ENCODE measurements at regions not wholly inside any gene's neighbourhood (a gene's known extent, or its start where the extent isn't known, plus 50 kb on each side); places are given as distances from the start of the nearest gene placed in this dataset.
A peak's percentile ranks its signal among the peaks of the same experiment; 100 is the strongest.

GRCh38 chr9:23615569-23615968 lies 210.5 kb downstream of the ELAVL2 start (continued):
- TF ChIP-seq AEBP2 (tag by site-specific recombination; IDR thresholded peaks at IDR 0.05; ENCODE audit: borderline replicate concordance) (no peak), ZNF175 (tag by site-specific recombination; IDR thresholded peaks at IDR 0.05) (no peak), ZNF211 (tag by site-specific recombination; IDR thresholded peaks at IDR 0.05; ENCODE audit: low read depth) (no peak), PRDM4 (tag by site-specific recombination; IDR thresholded peaks at IDR 0.05) (no peak), INSM2 (tag by site-specific recombination; IDR thresholded peaks at IDR 0.05) (no peak), ZNF548 (tag by site-specific recombination; IDR thresholded peaks at IDR 0.05) (no peak), ZFP37 (tag by site-specific recombination; IDR thresholded peaks at IDR 0.05) (no peak), GLIS1 (tag by site-specific recombination; IDR thresholded peaks at IDR 0.05) (no peak), ZNF600 (tag by site-specific recombination; IDR thresholded peaks at IDR 0.05) (no peak), ZNF473 (tag by site-specific recombination; IDR thresholded peaks at IDR 0.05) (no peak), ZNF433 (tag by site-specific recombination; IDR thresholded peaks at IDR 0.05; ENCODE audit: low read depth) (no peak), ZNF2 (tag by site-specific recombination; IDR thresholded peaks at IDR 0.05) (no peak), ZNF544 (tag by site-specific recombination; IDR thresholded peaks at IDR 0.05) (no peak)

- H3K27ac ChIP-seq (ENCODE audit: extremely low read depth, low read depth, low read length), result no peak overlapping the region
- POLR2A ChIA-PET, result no interaction called here
- no peak for TF ChIP-seq ZNF473 (tag by site-specific recombination; IDR thresholded peaks at IDR 0.05)
Measured at GRCh38 chr9:23621188-23621587, 204.9 kb downstream of the ELAVL2 start.

GRCh38 chr9:23621924-23622323 lies 204.1 kb downstream of the ELAVL2 start:
- ChIA-PET CTCF (interaction anchor here (1.2 kb wide), 1 partner anchor 498 kb away, joined by 3 read pairs; no protein-coding TSS in a partner anchor), POLR2A (no interaction called here)
- no peak overlapping the region for H3K27ac ChIP-seq (ENCODE audit: extremely low read depth, low read depth, low read length)
- 0 out of 2 replicates have a peak, but pooled peaks have one; percentile 20 for TF ChIP-seq EGR2 (tag by site-specific recombination; IDR thresholded peaks at IDR 0.05; ENCODE audit: low read depth)
- TF ChIP-seq ZNF362 (tag by site-specific recombination; IDR thresholded peaks at IDR 0.05), result no peak
- TF ChIP-seq ZNF544 (tag by site-specific recombination; IDR thresholded peaks at IDR 0.05), result no peak
- TF ChIP-seq ZFP37 (tag by site-specific recombination; IDR thresholded peaks at IDR 0.05), result no peak
- no peak for TF ChIP-seq ZNF521 (tag by site-specific recombination; IDR thresholded peaks at IDR 0.05)
- no peak for TF ChIP-seq ZNF404 (tag by site-specific recombination; IDR thresholded peaks at IDR 0.05)
- TF ChIP-seq ZFP41 (tag by site-specific recombination; IDR thresholded peaks at IDR 0.05; ENCODE audit: borderline replicate concordance), result no peak
- TF ChIP-seq ZNF280C (tag by site-specific recombination; IDR thresholded peaks at IDR 0.05), result no peak
- no peak for TF ChIP-seq ZNF558 (tag by site-specific recombination; IDR thresholded peaks at IDR 0.05)
- no peak for TF ChIP-seq ZNF174 (tag by site-specific recombination; IDR thresholded peaks at IDR 0.05)
- 0 out of 2 replicates have a peak, but pooled peaks have one; percentile 15 for TF ChIP-seq ZFHX2 (tag by site-specific recombination; conservative IDR thresholded peaks at IDR 0.05)

More at GRCh38 chr9:23621188-23621587, 204.9 kb downstream of the ELAVL2 start:
- Histone ChIP-seq H3K4me3 (ENCODE audit: low read depth, low read length) (no peak overlapping the region), H3K9me3 (ENCODE audit: control insufficient read depth, insufficient read depth, low read depth, low read length) (no peaks in the 10 kb centered on the region), H3K4me1 (ENCODE audit: control insufficient read depth, insufficient read depth, low read length) (no peaks in the 10 kb centered on the region), H3K36me3 (ENCODE audit: control insufficient read depth in 2 of 2, insufficient read depth in 1 of 2, low read length in 2 of 2) (peaks cover 0 to 3% of the 10 kb centered on the region in 2 experiments; a peak in 1 of 3 replicates)
- CTCF ChIA-PET, result no interaction called here

More at GRCh38 chr9:23621924-23622323, 204.1 kb downstream of the ELAVL2 start:
- Histone ChIP-seq H3K36me3 (ENCODE audit: control insufficient read depth in 2 of 2, insufficient read depth in 1 of 2, low read length in 2 of 2) (peaks cover 0 to 3% of the 10 kb centered on the region in 2 experiments; a peak in 1 of 3 replicates), H3K4me1 (ENCODE audit: control insufficient read depth, insufficient read depth, low read length) (no peaks in the 10 kb centered on the region), H3K9me3 (ENCODE audit: control insufficient read depth, insufficient read depth, low read depth, low read length) (no peaks in the 10 kb centered on the region), H3K4me3 (ENCODE audit: low read depth, low read length) (no peak overlapping the region)
